CD4-positive, alpha-beta T cell treated with Interleukin-15 for 4 hours (primary cell): ENCODE measurements at regions not wholly inside any gene's neighbourhood (a gene's known extent, or its start where the extent isn't known, plus 50 kb on each side); places are given as distances from the start of the nearest gene placed in this dataset.
"Not testable (repeated sequence)": the region's sequence is repeated elsewhere in the genome, so short reads cannot be mapped to it uniquely, and the experiment has no call there.

Experiments
- DNase-seq: peaks from one replicate; pipeline ENCODE4 v3.0.0-alpha.2; 2020; ENCODE audit warnings: low spot score

GRCh38 chr1:228941666-228942065, 206.4 kb downstream of the RHOU start:
- no peak for DNase-seq

- DNase-seq = no peak
Observed at GRCh38 chr1:228943436-228943835, 208.2 kb downstream of the RHOU start.

- DNase-seq = no peak
Observed at GRCh38 chr1:228944296-228944695, 209.0 kb downstream of the RHOU start.

GRCh38 chr1:228944935-228945371, 209.7 kb downstream of the RHOU start:
- no peak for DNase-seq

GRCh38 chr1:228945885-228946284, 210.6 kb downstream of the RHOU start:
- DNase-seq = no peak

- not testable (repeated sequence) for DNase-seq
Observed at GRCh38 chr1:228949617-228950016, 214.3 kb downstream of the RHOU start.

- DNase-seq = no peak
Observed at GRCh38 chr1:228953207-228953606, 217.9 kb downstream of the RHOU start.

- not testable (repeated sequence) for DNase-seq
Observed at GRCh38 chr1:228953808-228954207, 218.5 kb downstream of the RHOU start.

- DNase-seq = no peak
Observed at GRCh38 chr1:228955691-228956090, 220.4 kb downstream of the RHOU start.

GRCh38 chr1:228956864-228957263, 221.6 kb downstream of the RHOU start:
- DNase-seq = no peak

- DNase-seq = no peak
Observed at GRCh38 chr1:228957535-228957934, 222.3 kb downstream of the RHOU start.

GRCh38 chr1:228958121-228958520, 222.8 kb downstream of the RHOU start:
- no peak for DNase-seq

- DNase-seq = no peak
Observed at GRCh38 chr1:228958741-228959140, 223.5 kb downstream of the RHOU start.

GRCh38 chr1:228960705-228961104, 225.4 kb downstream of the RHOU start:
- no peak for DNase-seq

GRCh38 chr1:228961511-228961910, 226.2 kb downstream of the RHOU start:
- DNase-seq = no peak

GRCh38 chr1:228963795-228964177, 228.5 kb downstream of the RHOU start:
- DNase-seq = no peak

GRCh38 chr1:228964178-228965089, 229.2 kb downstream of the RHOU start:
- DNase-seq = no peak

GRCh38 chr1:228968891-228969606, 233.8 kb downstream of the RHOU start:
- no peak for DNase-seq

- no peak for DNase-seq
Observed at GRCh38 chr1:228969953-228970800, 234.9 kb downstream of the RHOU start.

- DNase-seq = no peak
Observed at GRCh38 chr1:228972576-228972975, 237.3 kb downstream of the RHOU start.

- DNase-seq = no peak
Observed at GRCh38 chr1:228974273-228974672, 239.0 kb downstream of the RHOU start.

GRCh38 chr1:228975238-228975907, 240.1 kb downstream of the RHOU start:
- no peak for DNase-seq
